Chondrocyte (in vitro differentiated cells): ENCODE measurements at regions not wholly inside any gene's neighbourhood (a gene's known extent, or its start where the extent isn't known, plus 50 kb on each side); places are given as distances from the start of the nearest gene placed in this dataset.

Source experiments
- DNase-seq: peaks from one replicate; pipeline ENCODE4 v3.0.0; 2021; ENCODE audit warnings: mixed read lengths, low spot score
- H3K27ac Mint-ChIP-seq: one replicate; pipeline ENCODE4 v1.8.0; 2021; ENCODE audit warnings: mild to moderate bottlenecking, moderate library complexity, mixed read lengths; ENCODE audit not compliant: unreplicated experiment
- H3K27me3 Mint-ChIP-seq: 2 replicates; pipeline ENCODE4 v1.8.0; 2021; ENCODE audit warnings: low read depth, mixed read lengths
- H3K36me3 Mint-ChIP-seq: 2 replicates; pipeline ENCODE4 v1.8.0; 2021; ENCODE audit warnings: low read depth, mixed read lengths
- H3K4me1 Mint-ChIP-seq: 2 replicates; pipeline ENCODE4 v1.8.0; 2021; ENCODE audit warnings: low read depth, mild to moderate bottlenecking, mixed read lengths
- H3K4me3 Mint-ChIP-seq: one replicate; pipeline ENCODE4 v1.8.0; 2021; ENCODE audit warnings: mild to moderate bottlenecking, moderate library complexity, mixed read lengths; ENCODE audit not compliant: unreplicated experiment
- H3K9me3 Mint-ChIP-seq: 2 replicates; pipeline ENCODE4 v1.8.0; 2021; ENCODE audit warnings: low read depth, mixed read lengths
- CTCF ChIP-seq: fragments of 200-600 bp; sonication (generic); IDR thresholded peaks from 2 replicates; pipeline ENCODE4 v1.5.0; 2021; ENCODE audit warnings: antibody characterized with exemption, mild to moderate bottlenecking, moderate library complexity

- H3K9me3 Mint-ChIP-seq, result peaks cover 5% of the 10 kb centered on the region
- H3K27ac Mint-ChIP-seq, result no peak overlapping the region
- H3K27me3 Mint-ChIP-seq, result no peaks in the 10 kb centered on the region
- H3K4me3 Mint-ChIP-seq, result no peak overlapping the region
- H3K36me3 Mint-ChIP-seq, result peaks cover 5% of the 10 kb centered on the region
- no peak for TF ChIP-seq CTCF
- H3K4me1 Mint-ChIP-seq, result peaks cover 10% of the 10 kb centered on the region
- no peak for DNase-seq
Observed at GRCh38 chr10:6364283-6364682, 161.6 kb downstream of the PFKFB3 start.

- TF ChIP-seq CTCF, result no peak
- Mint-ChIP-seq H3K4me1 (peaks cover 10% of the 10 kb centered on the region), H3K36me3 (peaks cover 5% of the 10 kb centered on the region), H3K9me3 (peaks cover 5% of the 10 kb centered on the region), H3K27me3 (no peaks in the 10 kb centered on the region), H3K27ac (peak overlapping the region; percentile 24), H3K4me3 (no peak overlapping the region)
- no peak for DNase-seq
Observed at GRCh38 chr10:6364893-6365292, 162.2 kb downstream of the PFKFB3 start.

GRCh38 chr10:6365384-6365783, 162.7 kb downstream of the PFKFB3 start:
- Mint-ChIP-seq H3K4me3 (no peak overlapping the region), H3K36me3 (peaks cover 4% of the 10 kb centered on the region), H3K27me3 (no peaks in the 10 kb centered on the region), H3K27ac (no peak overlapping the region), H3K9me3 (peaks cover 4% of the 10 kb centered on the region), H3K4me1 (peaks cover 10% of the 10 kb centered on the region)
- no peak for TF ChIP-seq CTCF
- no peak for DNase-seq
